ENCODE measurements at regions not wholly inside any gene's neighbourhood (a gene's known extent, or its start where the extent isn't known, plus 50 kb on each side); places are given as distances from the start of the nearest gene placed in this dataset.

- TF ChIP-seq POLR2A (IDR thresholded peaks at IDR 0.05) (no peak), CTCF (IDR thresholded peaks at IDR 0.05) (no peak), POLR2AphosphoS5 (IDR thresholded peaks at IDR 0.05; ENCODE audit: insufficient read depth in 1 of 2, low read depth in 1 of 2) (no peak)
These were observed 92.3 kb upstream of the DCLK2 start for GRCh38 chr4:149985981-149986380.
